Upper lobe of right lung (tissue), 1 donor: ENCODE measurements at regions not wholly inside any gene's neighbourhood (a gene's known extent, or its start where the extent isn't known, plus 50 kb on each side); places are given as distances from the start of the nearest gene placed in this dataset.

Experiments used
- ATAC-seq: fragments of 200-7000 bp; cut with Tn5 transposase; one replicate; pipeline ENCODE4 v1.9.1; 2020; ENCODE audit warnings: mild to moderate bottlenecking, moderate library complexity
- DNase-seq: peaks from one replicate; pipeline ENCODE4 v3.0.0-alpha.2; 2020
- H3K27ac ChIP-seq: fragments of 200-600 bp; one replicate; pipeline ENCODE4 v1.8.0; 2022
- H3K27me3 ChIP-seq: fragments of 200-600 bp; one replicate; pipeline ENCODE4 v1.8.0; 2022; ENCODE audit warnings: mild to moderate bottlenecking
- H3K36me3 ChIP-seq: fragments of 200-600 bp; one replicate; pipeline ENCODE4 v1.8.0; 2022
- H3K4me1 ChIP-seq: fragments of 200-600 bp; one replicate; pipeline ENCODE4 v1.8.0; 2022
- H3K4me3 ChIP-seq: fragments of 200-600 bp; one replicate; pipeline ENCODE4 v1.8.0; 2022; ENCODE audit warnings: mild to moderate bottlenecking
- H3K9me3 ChIP-seq: fragments of 200-600 bp; one replicate; pipeline ENCODE4 v1.8.0; 2022
- intact Hi-C: fragments of 100-400 bp; cut with DNase I; formaldehyde crosslinking; loops from one replicate; pipeline ENCODE4 v1.11.0; 2022
- TF ChIP-seq, protein P1 (sequence below): fragments of 200-600 bp; IDR thresholded peaks from one replicate; pipeline ENCODE4 v1.8.0; 2022; ENCODE audit warnings: antibody characterized with exemption
- donor health status: DM: no; HTN: yes; CAD: no; lungs with severe emphysema.

DNA sequence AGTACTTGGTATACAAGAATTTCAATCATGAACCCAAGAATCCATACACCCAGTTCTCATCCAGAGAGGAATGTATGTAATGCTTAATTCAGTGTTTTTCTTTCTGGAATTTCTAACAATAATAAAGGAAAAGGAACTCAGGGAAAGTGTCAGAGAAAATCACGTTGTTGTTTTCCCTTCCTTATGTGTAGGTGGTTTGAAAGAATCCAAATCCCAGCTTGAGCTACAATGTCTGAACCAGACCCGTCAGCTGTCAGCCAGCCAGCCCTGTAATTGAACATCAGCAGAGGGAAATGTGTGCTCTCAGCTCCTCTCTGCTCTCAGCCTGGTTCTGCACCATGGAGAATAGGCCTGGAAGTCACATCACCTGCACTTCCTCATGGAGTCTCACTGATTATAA, 126.5 kb downstream of the TMEM30B start:
- no peak overlapping the region for H3K27ac ChIP-seq
- ATAC-seq, result no peak
- H3K36me3 ChIP-seq, result no peaks in the 10 kb centered on the region
- H3K9me3 ChIP-seq, result no peaks in the 10 kb centered on the region
- TF ChIP-seq, protein P1, sequence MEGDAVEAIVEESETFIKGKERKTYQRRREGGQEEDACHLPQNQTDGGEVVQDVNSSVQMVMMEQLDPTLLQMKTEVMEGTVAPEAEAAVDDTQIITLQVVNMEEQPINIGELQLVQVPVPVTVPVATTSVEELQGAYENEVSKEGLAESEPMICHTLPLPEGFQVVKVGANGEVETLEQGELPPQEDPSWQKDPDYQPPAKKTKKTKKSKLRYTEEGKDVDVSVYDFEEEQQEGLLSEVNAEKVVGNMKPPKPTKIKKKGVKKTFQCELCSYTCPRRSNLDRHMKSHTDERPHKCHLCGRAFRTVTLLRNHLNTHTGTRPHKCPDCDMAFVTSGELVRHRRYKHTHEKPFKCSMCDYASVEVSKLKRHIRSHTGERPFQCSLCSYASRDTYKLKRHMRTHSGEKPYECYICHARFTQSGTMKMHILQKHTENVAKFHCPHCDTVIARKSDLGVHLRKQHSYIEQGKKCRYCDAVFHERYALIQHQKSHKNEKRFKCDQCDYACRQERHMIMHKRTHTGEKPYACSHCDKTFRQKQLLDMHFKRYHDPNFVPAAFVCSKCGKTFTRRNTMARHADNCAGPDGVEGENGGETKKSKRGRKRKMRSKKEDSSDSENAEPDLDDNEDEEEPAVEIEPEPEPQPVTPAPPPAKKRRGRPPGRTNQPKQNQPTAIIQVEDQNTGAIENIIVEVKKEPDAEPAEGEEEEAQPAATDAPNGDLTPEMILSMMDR, result no peak
- H3K27me3 ChIP-seq, result no peaks in the 10 kb centered on the region
- DNase-seq, result no peak
- no peak overlapping the region for H3K4me3 ChIP-seq
- intact Hi-C loops, result no loop called here
- no peaks in the 10 kb centered on the region for H3K4me1 ChIP-seq

DNA sequence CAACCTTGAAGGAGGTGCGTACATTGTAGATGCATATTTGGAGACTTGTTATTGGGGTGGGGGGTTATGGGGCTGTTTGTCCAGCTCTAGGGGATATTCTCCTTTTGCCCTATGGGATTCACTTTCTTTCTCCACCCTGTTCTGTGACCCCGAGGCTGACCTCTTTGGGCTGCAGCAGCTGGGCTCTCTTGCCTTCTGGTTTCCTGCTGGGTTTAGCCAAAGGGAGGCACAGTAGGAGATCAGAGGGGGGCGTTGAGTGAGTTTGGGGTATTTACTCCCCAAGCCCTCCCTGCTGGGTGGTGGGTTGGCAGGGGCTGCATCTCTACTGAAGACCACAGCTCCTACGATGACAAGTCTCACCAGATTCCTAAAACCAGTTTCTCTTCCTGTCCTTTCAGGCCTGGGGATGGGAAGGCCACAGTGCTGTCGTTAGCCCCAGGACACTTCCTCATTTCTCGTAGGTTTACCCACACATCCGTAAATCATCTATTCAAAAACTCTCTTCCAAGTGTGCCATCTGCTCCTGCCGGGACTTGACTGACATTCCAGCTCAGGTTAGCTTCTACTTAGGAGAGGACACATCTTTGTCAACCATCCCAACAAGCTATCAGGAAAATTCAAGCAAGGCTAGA, 127.1 kb downstream of the TMEM30B start:
- DNase-seq, result no peak
- intact Hi-C loops, result no loop called here
- no peaks in the 10 kb centered on the region for H3K4me1 ChIP-seq
- no peak overlapping the region for H3K27ac ChIP-seq
- H3K9me3 ChIP-seq, result no peaks in the 10 kb centered on the region
- no peaks in the 10 kb centered on the region for H3K36me3 ChIP-seq
- H3K27me3 ChIP-seq, result no peaks in the 10 kb centered on the region
- no peak overlapping the region for H3K4me3 ChIP-seq
- TF ChIP-seq, protein P1, result no peak
- peak; percentile 53 for ATAC-seq

DNA sequence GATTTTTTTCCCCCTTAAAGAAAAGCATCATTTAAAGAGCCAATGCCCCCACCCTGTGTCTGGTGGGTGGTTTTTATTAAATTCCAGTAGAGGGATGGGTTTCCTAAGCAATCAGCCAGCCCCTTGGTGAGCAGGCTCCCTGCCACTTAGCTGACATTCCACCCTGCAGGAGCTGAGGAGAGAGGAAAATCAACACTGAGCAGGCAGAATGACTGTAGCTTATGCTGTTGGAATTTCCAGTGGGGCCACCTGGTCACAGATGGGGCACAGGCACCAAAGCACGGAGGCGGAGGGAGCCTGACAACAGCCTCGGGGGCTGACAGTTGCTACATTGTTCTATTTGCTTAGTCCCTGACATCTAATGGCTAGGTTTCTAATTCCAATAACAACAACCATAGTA, 127.7 kb downstream of the TMEM30B start:
- Histone ChIP-seq H3K4me1 (no peaks in the 10 kb centered on the region), H3K27ac (no peak overlapping the region), H3K9me3 (no peaks in the 10 kb centered on the region), H3K27me3 (no peaks in the 10 kb centered on the region), H3K36me3 (no peaks in the 10 kb centered on the region), H3K4me3 (no peak overlapping the region)
- TF ChIP-seq, protein P1, result no peak
- intact Hi-C loops, result no loop called here
- DNase-seq (no peak), ATAC-seq (no peak)

GRCh38 chr14:61152851-61153364, 128.2 kb downstream of the TMEM30B start:
- no peak overlapping the region for H3K27ac ChIP-seq
- H3K9me3 ChIP-seq, result no peaks in the 10 kb centered on the region
- TF ChIP-seq, protein P1, result no peak
- no peak overlapping the region for H3K4me3 ChIP-seq
- no peaks in the 10 kb centered on the region for H3K36me3 ChIP-seq
- no peaks in the 10 kb centered on the region for H3K27me3 ChIP-seq
- ATAC-seq, result no peak
- intact Hi-C loops, result no loop called here
- no peak for DNase-seq
- no peaks in the 10 kb centered on the region for H3K4me1 ChIP-seq

GRCh38 chr14:61151251-61151650, 129.9 kb downstream of the TMEM30B start:
- H3K9me3 ChIP-seq, result no peaks in the 10 kb centered on the region
- H3K27me3 ChIP-seq, result no peaks in the 10 kb centered on the region
- TF ChIP-seq, protein P1, result no peak
- ATAC-seq (no peak), DNase-seq (no peak)
- intact Hi-C loops, result no loop called here
- no peaks in the 10 kb centered on the region for H3K4me1 ChIP-seq
- H3K27ac ChIP-seq, result no peak overlapping the region
- no peak overlapping the region for H3K4me3 ChIP-seq
- H3K36me3 ChIP-seq, result no peaks in the 10 kb centered on the region

GRCh38 chr14:61150851-61151250, 130.3 kb downstream of the TMEM30B start:
- DNase-seq, result no peak
- Histone ChIP-seq H3K4me3 (no peak overlapping the region), H3K27ac (no peak overlapping the region), H3K36me3 (no peaks in the 10 kb centered on the region), H3K27me3 (no peaks in the 10 kb centered on the region), H3K4me1 (no peaks in the 10 kb centered on the region), H3K9me3 (no peaks in the 10 kb centered on the region)
- TF ChIP-seq, protein P1, result no peak
- ATAC-seq, result no peak
- intact Hi-C loops, result no loop called here
